ENCODE measurements at regions not wholly inside any gene's neighbourhood (a gene's known extent, or its start where the extent isn't known, plus 50 kb on each side); places are given as distances from the start of the nearest gene placed in this dataset.

GRCh38 chr12:96104566-96104965, 69.2 kb upstream of the LTA4H start:
- Histone ChIP-seq H3K14ac (ENCODE audit: insufficient read length) (no peak overlapping the region), H4K91ac (replicated peaks; ENCODE audit: insufficient read length, low read length) (no peak overlapping the region), H3K56ac (replicated peaks; ENCODE audit: insufficient read length, low read depth, low read length) (no peak overlapping the region), H3K4me1 (replicated peaks in 1 of 4; ENCODE audit: control insufficient read depth in 3 of 4, insufficient read depth in 4 of 4, low read length in 3 of 4) (no peaks in the 10 kb centered on the region), H2BK12ac (ENCODE audit: low read depth, low read length) (no peak overlapping the region), H2BK20ac (ENCODE audit: low read length) (no peak overlapping the region), H2BK5ac (ENCODE audit: low read depth, low read length) (no peak overlapping the region), H4K20me1 (replicated peaks in 1 of 2; ENCODE audit: control insufficient read depth in 1 of 2, insufficient read depth in 2 of 2, low read length in 2 of 2) (no peaks in the 10 kb centered on the region), H3K27me3 (replicated peaks in 1 of 4; ENCODE audit: control insufficient read depth in 3 of 4, extremely low read depth in 1 of 4, insufficient read depth in 3 of 4, low read length in 3 of 4) (no peaks in the 10 kb centered on the region), H4K8ac (ENCODE audit: extremely low read depth, insufficient read depth, low read length) (no peak overlapping the region; the same call in 1 of the 2 replicates), H2AK5ac (ENCODE audit: low read depth, low read length) (no peak overlapping the region), H2BK15ac (ENCODE audit: low read length) (no peak overlapping the region), H3K9me3 (ENCODE audit: insufficient read depth in 2 of 2, low read depth in 1 of 2, low read length in 1 of 2) (peaks cover 0 to 3% of the 10 kb centered on the region in 2 experiments; a peak in 1 of 4 replicates), H3K18ac (ENCODE audit: extremely low read depth, low read length) (no peak overlapping the region), H3K23me2 (ENCODE audit: low read depth, low read length) (no peaks in the 10 kb centered on the region), H3K9ac (replicated peaks in 1 of 4; ENCODE audit: extremely low read depth in 1 of 4, low read depth in 3 of 4, low read length in 3 of 4) (no peak overlapping the region), H3K4me3 (ENCODE audit: extremely low read depth in 1 of 4, insufficient read depth in 2 of 4, low read depth in 3 of 4, low read length in 4 of 4) (no peak overlapping the region), H3K23ac (ENCODE audit: insufficient read length) (no peak overlapping the region), H3K4ac (replicated peaks; ENCODE audit: insufficient read length, low read depth, low read length) (no peak overlapping the region), H3K36me3 (ENCODE audit: control insufficient read depth in 2 of 4, insufficient read depth in 4 of 4, low read length in 3 of 4) (no peaks in the 10 kb centered on the region), H2AFZ (ENCODE audit: low read length) (no peak overlapping the region), H2BK120ac (replicated peaks; ENCODE audit: low read depth, low read length) (no peak overlapping the region), H3K79me1 (ENCODE audit: low read depth, low read length) (no peaks in the 10 kb centered on the region), H3K27ac (ENCODE audit: low read depth, low read length) (no peak overlapping the region), H4K5ac (ENCODE audit: insufficient read length, low read depth, low read length) (no peak overlapping the region), H3K79me2 (ENCODE audit: control insufficient read depth in 1 of 2, insufficient read depth in 2 of 2, low read length in 2 of 2) (no peaks in the 10 kb centered on the region), H3K4me2 (ENCODE audit: insufficient read depth in 1 of 2, low read depth in 2 of 2, low read length in 2 of 2) (no peak overlapping the region)
- FAIRE-seq (no peak), DNase-seq (ENCODE audit: low read depth in 1 of 2, low spot score in 2 of 2) (no peak)
- TF ChIP-seq EP300 (IDR thresholded peaks at IDR 0.05; ENCODE audit: borderline replicate concordance in 1 of 2, low read depth in 2 of 2, low read length in 2 of 2) (no peak), YY1 (IDR thresholded peaks at IDR 0.05; ENCODE audit: low read depth, low read length) (no peak)
- WGBS, 2 experiments (ENCODE audit: extremely low coverage in 1 of 2, insufficient coverage in 1 of 2, insufficient read length in 1 of 2, insufficient replicate concordance in 2 of 2, low coverage in 1 of 2, low lambda C conversion rate in 2 of 2, missing lambda C conversion rate in 1 of 2) = 86% methylated on average over 7 of the region's 7 CpGs; no CpG with 5 or more reads in 1 of the 2 experiments
- CTCF ChIA-PET (ENCODE audit: partially characterized antibody) = no interaction called here
- POLR2A ChIA-PET (ENCODE audit: partially characterized antibody) = no interaction called here
